GM12874 (cell line): ENCODE measurements at regions not wholly inside any gene's neighbourhood (a gene's known extent, or its start where the extent isn't known, plus 50 kb on each side); places are given as distances from the start of the nearest gene placed in this dataset.

ENCODE experiments used
- CTCF ChIP-seq: IDR thresholded peaks from 2 replicates; pipeline ENCODE4 v1.5.1; 2011; ENCODE audit warnings: low read depth, mild to moderate bottlenecking, control low read depth, low read length, moderate library complexity; ENCODE audit not compliant: insufficient read depth

GRCh38 chr13:103222683-103223082 lies 156.5 kb upstream of the SLC10A2 start:
- TF ChIP-seq CTCF = no peak

GRCh38 chr13:103218253-103218652 lies 152.0 kb upstream of the SLC10A2 start:
- TF ChIP-seq CTCF = no peak

- no peak for TF ChIP-seq CTCF
Measured at GRCh38 chr13:103213152-103213551, 146.9 kb upstream of the SLC10A2 start.

GRCh38 chr13:103210348-103210747 lies 144.1 kb upstream of the SLC10A2 start:
- TF ChIP-seq CTCF = no peak

GRCh38 chr13:103203735-103204330 lies 137.6 kb upstream of the SLC10A2 start:
- TF ChIP-seq CTCF = no peak

GRCh38 chr13:103200118-103200885 lies 134.1 kb upstream of the SLC10A2 start:
- TF ChIP-seq CTCF = no peak

- no peak for TF ChIP-seq CTCF
Measured at GRCh38 chr13:103199380-103200088, 133.3 kb upstream of the SLC10A2 start.
